ENCODE measurements at regions not wholly inside any gene's neighbourhood (a gene's known extent, or its start where the extent isn't known, plus 50 kb on each side); places are given as distances from the start of the nearest gene placed in this dataset.
A peak's percentile ranks its signal among the peaks of the same experiment; 100 is the strongest.
"Not testable (repeated sequence)": the region's sequence is repeated elsewhere in the genome, so short reads cannot be mapped to it uniquely, and the experiment has no call there.

GRCh38 chr17:64800987-64801386 lies 118.3 kb downstream of the LRRC37A3 start:
- H3K4me3 Mint-ChIP-seq; H3K27me3 Mint-ChIP-seq; H3K9me3 Mint-ChIP-seq; DNase-seq (ENCODE audit: low spot score); ATAC-seq; H3K27ac Mint-ChIP-seq: not testable (repeated sequence)
- H3K4me1 Mint-ChIP-seq (ENCODE audit: low read depth in 2 of 2), result peaks cover 14 to 23% of the 10 kb centered on the region in 2 donors
- H3K36me3 Mint-ChIP-seq, result peaks cover 16% of the 10 kb centered on the region

GRCh38 chr17:64800361-64800895 lies 118.8 kb downstream of the LRRC37A3 start:
- not testable (repeated sequence) for DNase-seq (ENCODE audit: low spot score); H3K9me3 Mint-ChIP-seq; H3K27me3 Mint-ChIP-seq; ATAC-seq; H3K4me3 Mint-ChIP-seq; H3K27ac Mint-ChIP-seq
- Mint-ChIP-seq H3K4me1 (ENCODE audit: low read depth in 2 of 2) (peaks cover 10 to 22% of the 10 kb centered on the region in 2 donors), H3K36me3 (peaks cover 11% of the 10 kb centered on the region)

- ATAC-seq; DNase-seq (ENCODE audit: low spot score); H3K9me3 Mint-ChIP-seq; H3K4me3 Mint-ChIP-seq; H3K27me3 Mint-ChIP-seq: not testable (repeated sequence)
- Mint-ChIP-seq H3K36me3 (peaks cover 11% of the 10 kb centered on the region), H3K27ac (peak overlapping the region in 1 of 2 donors; percentile 70), H3K4me1 (ENCODE audit: low read depth in 2 of 2) (peaks cover 10 to 25% of the 10 kb centered on the region in 2 donors)
Observed at GRCh38 chr17:64799543-64800188, 119.6 kb downstream of the LRRC37A3 start.

- Mint-ChIP-seq H3K36me3 (peaks cover 11% of the 10 kb centered on the region), H3K27ac (peak overlapping the region in 1 of 2 donors; percentile 70), H3K4me1 (ENCODE audit: low read depth in 2 of 2) (peaks cover 10 to 25% of the 10 kb centered on the region in 2 donors)
- not testable (repeated sequence) for DNase-seq (ENCODE audit: low spot score); ATAC-seq; H3K4me3 Mint-ChIP-seq; H3K27me3 Mint-ChIP-seq; H3K9me3 Mint-ChIP-seq
Observed at GRCh38 chr17:64798961-64799360, 120.3 kb downstream of the LRRC37A3 start.

- H3K9me3 Mint-ChIP-seq; H3K4me3 Mint-ChIP-seq; H3K27me3 Mint-ChIP-seq; H3K27ac Mint-ChIP-seq; DNase-seq (ENCODE audit: low spot score): not testable (repeated sequence)
- H3K4me1 Mint-ChIP-seq (ENCODE audit: low read depth in 2 of 2), result peaks cover 10 to 25% of the 10 kb centered on the region in 2 donors
- H3K36me3 Mint-ChIP-seq, result peaks cover 11% of the 10 kb centered on the region
- peak in 1 of 2 donors; percentile 44 for ATAC-seq
Observed at GRCh38 chr17:64798489-64798790, 120.8 kb downstream of the LRRC37A3 start.

- H3K27ac Mint-ChIP-seq; H3K4me3 Mint-ChIP-seq; H3K27me3 Mint-ChIP-seq; DNase-seq (ENCODE audit: low spot score); H3K36me3 Mint-ChIP-seq; H3K9me3 Mint-ChIP-seq: not testable (repeated sequence)
- peaks cover 13 to 28% of the 10 kb centered on the region in 2 donors for H3K4me1 Mint-ChIP-seq (ENCODE audit: low read depth in 2 of 2)
- peak; percentile 62 to 79 for ATAC-seq
Observed at GRCh38 chr17:64797746-64798488, 121.4 kb downstream of the LRRC37A3 start.

- Mint-ChIP-seq H3K27ac (peak overlapping the region in 1 of 2 donors; percentile 29), H3K4me1 (ENCODE audit: low read depth in 2 of 2) (peaks cover 17 to 29% of the 10 kb centered on the region in 2 donors)
- not testable (repeated sequence) for ATAC-seq; DNase-seq (ENCODE audit: low spot score); H3K27me3 Mint-ChIP-seq; H3K36me3 Mint-ChIP-seq; H3K9me3 Mint-ChIP-seq; H3K4me3 Mint-ChIP-seq
Observed at GRCh38 chr17:64795342-64795741, 123.9 kb downstream of the LRRC37A3 start.

- H3K4me3 Mint-ChIP-seq; ATAC-seq; H3K27me3 Mint-ChIP-seq; DNase-seq (ENCODE audit: low spot score); H3K36me3 Mint-ChIP-seq; H3K9me3 Mint-ChIP-seq: not testable (repeated sequence)
- H3K27ac Mint-ChIP-seq, result peak overlapping the region in 1 of 2 donors; percentile 29
- peaks cover 17 to 29% of the 10 kb centered on the region in 2 donors for H3K4me1 Mint-ChIP-seq (ENCODE audit: low read depth in 2 of 2)
Observed at GRCh38 chr17:64794548-64795274, 124.6 kb downstream of the LRRC37A3 start.

GRCh38 chr17:64794113-64794512 lies 125.2 kb downstream of the LRRC37A3 start:
- not testable (repeated sequence) for DNase-seq (ENCODE audit: low spot score); H3K27me3 Mint-ChIP-seq; H3K4me3 Mint-ChIP-seq; H3K9me3 Mint-ChIP-seq; H3K27ac Mint-ChIP-seq; H3K36me3 Mint-ChIP-seq; ATAC-seq
- H3K4me1 Mint-ChIP-seq (ENCODE audit: low read depth in 2 of 2), result peaks cover 17 to 27% of the 10 kb centered on the region in 2 donors

- ATAC-seq, result peak; percentile 84 to 86
- not testable (repeated sequence) for H3K9me3 Mint-ChIP-seq; H3K36me3 Mint-ChIP-seq; H3K27me3 Mint-ChIP-seq; DNase-seq (ENCODE audit: low spot score)
- Mint-ChIP-seq H3K27ac (peak overlapping the region; percentile 47 to 85), H3K4me1 (ENCODE audit: low read depth in 2 of 2) (peaks cover 17 to 24% of the 10 kb centered on the region in 2 donors), H3K4me3 (peak overlapping the region; percentile 17)
Observed at GRCh38 chr17:64792793-64793575, 126.3 kb downstream of the LRRC37A3 start.

- H3K27ac Mint-ChIP-seq, result peak overlapping the region in 1 of 2 donors; percentile 85
- not testable (repeated sequence) for H3K9me3 Mint-ChIP-seq; H3K4me3 Mint-ChIP-seq; H3K36me3 Mint-ChIP-seq; DNase-seq (ENCODE audit: low spot score); ATAC-seq; H3K27me3 Mint-ChIP-seq
- H3K4me1 Mint-ChIP-seq (ENCODE audit: low read depth in 2 of 2), result peaks cover 17 to 24% of the 10 kb centered on the region in 2 donors
Observed at GRCh38 chr17:64792276-64792675, 127.0 kb downstream of the LRRC37A3 start.

- not testable (repeated sequence) for DNase-seq (ENCODE audit: low spot score); H3K27me3 Mint-ChIP-seq; ATAC-seq; H3K9me3 Mint-ChIP-seq; H3K4me3 Mint-ChIP-seq; H3K36me3 Mint-ChIP-seq
- Mint-ChIP-seq H3K27ac (peak overlapping the region in 1 of 2 donors; percentile 71), H3K4me1 (ENCODE audit: low read depth in 2 of 2) (peaks cover 13 to 24% of the 10 kb centered on the region in 2 donors)
Observed at GRCh38 chr17:64791691-64792090, 127.6 kb downstream of the LRRC37A3 start.

- DNase-seq (ENCODE audit: low spot score); H3K27me3 Mint-ChIP-seq; H3K27ac Mint-ChIP-seq; H3K4me3 Mint-ChIP-seq; ATAC-seq; H3K9me3 Mint-ChIP-seq; H3K36me3 Mint-ChIP-seq: not testable (repeated sequence)
- peaks cover 11 to 21% of the 10 kb centered on the region in 2 donors for H3K4me1 Mint-ChIP-seq (ENCODE audit: low read depth in 2 of 2)
Observed at GRCh38 chr17:64791226-64791625, 128.1 kb downstream of the LRRC37A3 start.
